Hepatocyte (in vitro differentiated cells): ENCODE measurements at regions not wholly inside any gene's neighbourhood (a gene's known extent, or its start where the extent isn't known, plus 50 kb on each side); places are given as distances from the start of the nearest gene placed in this dataset.

Experiments
- DNase-seq: peaks from one replicate; pipeline ENCODE4 v3.0.0-alpha.2; 2016; ENCODE audit warnings: low spot score
- H2AFZ ChIP-seq: fragments of 200-600 bp; sonication (generic); 2 replicates; pipeline ENCODE4 v1.6.0; 2016; ENCODE audit warnings: antibody characterized with exemption, mild to moderate bottlenecking
- H3K27ac ChIP-seq: fragments of 200-600 bp; sonication (generic); 2 replicates; pipeline ENCODE4 v1.5.1; 2016; ENCODE audit warnings: mild to moderate bottlenecking
- H3K27me3 ChIP-seq: fragments of 200-600 bp; sonication (generic); 2 replicates; pipeline ENCODE4 v1.6.1; 2016
- H3K36me3 ChIP-seq: fragments of 200-600 bp; sonication (generic); replicated peaks from 2 replicates; pipeline ENCODE4 v1.5.1; 2016; ENCODE audit warnings: low read depth; ENCODE audit not compliant: insufficient read depth
- H3K4me1 ChIP-seq: fragments of 200-600 bp; sonication (generic); 2 replicates; pipeline ENCODE4 v1.5.1; 2016; ENCODE audit warnings: mild to moderate bottlenecking, moderate library complexity; ENCODE audit not compliant: insufficient read depth
- H3K4me2 ChIP-seq: fragments of 200-600 bp; sonication (generic); 2 replicates; pipeline ENCODE4 v1.6.0; 2016
- H3K4me3 ChIP-seq: fragments of 200-600 bp; sonication (generic); 2 replicates; pipeline ENCODE4 v1.5.1; 2016; ENCODE audit warnings: mild to moderate bottlenecking
- H3K79me2 ChIP-seq: fragments of 200-600 bp; sonication (generic); 2 replicates; pipeline ENCODE4 v1.6.0; 2017; ENCODE audit warnings: mild to moderate bottlenecking
- H3K9me2 ChIP-seq: fragments of 200-600 bp; sonication (generic); replicated peaks from 2 replicates; pipeline ENCODE4 v1.6.0; 2017; ENCODE audit warnings: mild to moderate bottlenecking; ENCODE audit not compliant: insufficient read depth
- H3K9me3 ChIP-seq: fragments of 200-600 bp; sonication (generic); 2 replicates; pipeline ENCODE4 v1.5.1; 2016; ENCODE audit warnings: low read depth, mild to moderate bottlenecking
- H4K20me1 ChIP-seq: fragments of 200-600 bp; sonication (generic); 2 replicates; pipeline ENCODE4 v1.6.0; 2016; ENCODE audit warnings: mild to moderate bottlenecking; ENCODE audit not compliant: insufficient read depth, poor library complexity, severe bottlenecking
- CTCF ChIP-seq: fragments of 200-600 bp; sonication (generic); IDR thresholded peaks from 2 replicates; pipeline ENCODE4 v1.5.1; 2016; ENCODE audit warnings: antibody characterized with exemption, mild to moderate bottlenecking; ENCODE audit not compliant: poor library complexity
- EZH2 ChIP-seq: fragments of 200-600 bp; sonication (generic); IDR thresholded peaks from 2 replicates; pipeline ENCODE4 v1.6.1; 2016; ENCODE audit warnings: antibody characterized with exemption, mild to moderate bottlenecking, borderline replicate concordance
- EZH2phosphoT487 ChIP-seq: fragments of 200-600 bp; sonication (generic); IDR thresholded peaks from one replicate; pipeline ENCODE4 v1.6.1; 2018; ENCODE audit warnings: antibody characterized with exemption, mild to moderate bottlenecking, low read depth, moderate library complexity; ENCODE audit not compliant: unreplicated experiment, severe bottlenecking
- WGBS: methylation state at CpG from one replicate; pipeline ENCODE4 v1.1.6; 2016; ENCODE audit warnings: low lambda C conversion rate; ENCODE audit errors: missing lambda C conversion rate; 5-methylcytosine and 5-hydroxymethylcytosine counted together

- WGBS, result 86% methylated on average over 2 of the region's 2 CpGs
- TF ChIP-seq EZH2, result no peak
- TF ChIP-seq EZH2phosphoT487, result no peak
- TF ChIP-seq CTCF, result no peak
Observed at GRCh38 chr7:42603496-42603895, 308.4 kb downstream of the C7orf25 start.

GRCh38 chr7:42597300-42597699 is 314.6 kb downstream of the C7orf25 start:
- Histone ChIP-seq H4K20me1 (no peaks in the 10 kb centered on the region), H3K27me3 (no peaks in the 10 kb centered on the region), H3K9me3 (no peaks in the 10 kb centered on the region), H2AFZ (no peak overlapping the region), H3K79me2 (no peaks in the 10 kb centered on the region), H3K4me3 (no peak overlapping the region), H3K9me2 (no peaks in the 10 kb centered on the region), H3K27ac (no peak overlapping the region), H3K4me1 (no peaks in the 10 kb centered on the region), H3K36me3 (no peaks in the 10 kb centered on the region), H3K4me2 (no peak overlapping the region)
- TF ChIP-seq CTCF, result no peak
- no peak for TF ChIP-seq EZH2phosphoT487
- no peak for DNase-seq
- WGBS, result 89% methylated on average over 3 of the region's 3 CpGs

More at GRCh38 chr7:42603496-42603895, 308.4 kb downstream of the C7orf25 start:
- Histone ChIP-seq H2AFZ (no peak overlapping the region), H4K20me1 (no peaks in the 10 kb centered on the region), H3K27ac (no peak overlapping the region), H3K4me3 (no peak overlapping the region), H3K79me2 (no peaks in the 10 kb centered on the region), H3K27me3 (no peaks in the 10 kb centered on the region), H3K9me2 (no peaks in the 10 kb centered on the region), H3K4me1 (no peaks in the 10 kb centered on the region), H3K36me3 (no peaks in the 10 kb centered on the region), H3K9me3 (no peaks in the 10 kb centered on the region), H3K4me2 (no peak overlapping the region)
- no peak for DNase-seq

- H3K36me3 ChIP-seq, result no peaks in the 10 kb centered on the region
- H3K4me3 ChIP-seq, result no peak overlapping the region
- no peak overlapping the region for H3K27ac ChIP-seq
- H3K9me3 ChIP-seq, result no peaks in the 10 kb centered on the region
- H2AFZ ChIP-seq, result no peak overlapping the region
- no peaks in the 10 kb centered on the region for H3K9me2 ChIP-seq
- no peak overlapping the region for H3K4me2 ChIP-seq
- H3K27me3 ChIP-seq, result no peaks in the 10 kb centered on the region
- H4K20me1 ChIP-seq, result no peaks in the 10 kb centered on the region
- no peaks in the 10 kb centered on the region for H3K4me1 ChIP-seq
- TF ChIP-seq EZH2phosphoT487, result no peak
- no peak for DNase-seq
- no peaks in the 10 kb centered on the region for H3K79me2 ChIP-seq
Observed at GRCh38 chr7:42596737-42597136, 315.1 kb downstream of the C7orf25 start.

GRCh38 chr7:42593860-42594259 is 318.0 kb downstream of the C7orf25 start:
- no peaks in the 10 kb centered on the region for H3K79me2 ChIP-seq
- WGBS, result 96% methylated on average over 3 of the region's 3 CpGs
- no peaks in the 10 kb centered on the region for H3K36me3 ChIP-seq
- H3K4me1 ChIP-seq, result no peaks in the 10 kb centered on the region
- no peak for TF ChIP-seq CTCF
- no peak for TF ChIP-seq EZH2phosphoT487
- TF ChIP-seq EZH2, result no peak
- no peak overlapping the region for H3K4me3 ChIP-seq
- DNase-seq, result no peak
- H3K9me2 ChIP-seq, result no peaks in the 10 kb centered on the region
- H3K27ac ChIP-seq, result no peak overlapping the region
- H3K27me3 ChIP-seq, result no peaks in the 10 kb centered on the region
- no peak overlapping the region for H3K4me2 ChIP-seq
- no peaks in the 10 kb centered on the region for H4K20me1 ChIP-seq
- no peaks in the 10 kb centered on the region for H3K9me3 ChIP-seq
- H2AFZ ChIP-seq, result no peak overlapping the region
